ENCODE measurements at regions not wholly inside any gene's neighbourhood (a gene's known extent, or its start where the extent isn't known, plus 50 kb on each side); places are given as distances from the start of the nearest gene placed in this dataset.
"Not testable (repeated sequence)": the region's sequence is repeated elsewhere in the genome, so short reads cannot be mapped to it uniquely, and the experiment has no call there.

- no peak for DNase-seq (ENCODE audit: low read depth, low spot score)
- POLR2A ChIA-PET: no interaction called here
- CTCF ChIA-PET: no interaction called here
Measured at GRCh38 chr6:98384334-98384733, 450.0 kb upstream of the POU3F2 start.

GRCh38 chr6:98384801-98385200 lies 449.6 kb upstream of the POU3F2 start:
- CTCF ChIA-PET: no interaction called here
- H3K4me3 ChIP-seq (ENCODE audit: low read depth, low read length): no peak overlapping the region
- no peak for TF ChIP-seq CTCF (IDR thresholded peaks at IDR 0.05; ENCODE audit: insufficient read depth, low read length, missing control alignments)
- POLR2A ChIA-PET: no interaction called here
- no peak for DNase-seq (ENCODE audit: low read depth, low spot score)

More at GRCh38 chr6:98384334-98384733, 450.0 kb upstream of the POU3F2 start:
- no peak overlapping the region for H3K4me3 ChIP-seq (ENCODE audit: low read depth, low read length)
- no peak for TF ChIP-seq CTCF (IDR thresholded peaks at IDR 0.05; ENCODE audit: insufficient read depth, low read length, missing control alignments)

- POLR2A ChIA-PET: no interaction called here
- TF ChIP-seq CTCF (IDR thresholded peaks at IDR 0.05; ENCODE audit: insufficient read depth, low read length, missing control alignments): no peak
- no peak for DNase-seq (ENCODE audit: low read depth, low spot score)
Measured at GRCh38 chr6:98395610-98396166, 438.7 kb upstream of the POU3F2 start.

GRCh38 chr6:98416027-98416426 lies 418.3 kb upstream of the POU3F2 start:
- POLR2A ChIA-PET: no interaction called here
- no peak for DNase-seq (ENCODE audit: low read depth, low spot score)

More at GRCh38 chr6:98395610-98396166, 438.7 kb upstream of the POU3F2 start:
- H3K4me3 ChIP-seq (ENCODE audit: low read depth, low read length): no peak overlapping the region
- CTCF ChIA-PET: no interaction called here

GRCh38 chr6:98416497-98417158 lies 417.7 kb upstream of the POU3F2 start:
- CTCF ChIA-PET; POLR2A ChIA-PET; DNase-seq (ENCODE audit: low read depth, low spot score); H3K4me3 ChIP-seq (ENCODE audit: low read depth, low read length): not testable (repeated sequence)

More at GRCh38 chr6:98416027-98416426, 418.3 kb upstream of the POU3F2 start:
- TF ChIP-seq CTCF (IDR thresholded peaks at IDR 0.05; ENCODE audit: insufficient read depth, low read length, missing control alignments): no peak
- CTCF ChIA-PET: no interaction called here
- no peak overlapping the region for H3K4me3 ChIP-seq (ENCODE audit: low read depth, low read length)

- ChIA-PET CTCF (no interaction called here), POLR2A (no interaction called here)
- DNase-seq (ENCODE audit: low read depth, low spot score): no peak
- TF ChIP-seq CTCF (IDR thresholded peaks at IDR 0.05; ENCODE audit: insufficient read depth, low read length, missing control alignments): no peak
- no peak overlapping the region for H3K4me3 ChIP-seq (ENCODE audit: low read depth, low read length)
Measured at GRCh38 chr6:98433325-98434056, 400.9 kb upstream of the POU3F2 start.
